Cardiac muscle cell (in vitro differentiated cells and primary cell): ENCODE measurements at regions not wholly inside any gene's neighbourhood (a gene's known extent, or its start where the extent isn't known, plus 50 kb on each side); places are given as distances from the start of the nearest gene placed in this dataset.

ENCODE experiments used
- DNase-seq, 2 donors: peaks; one replicate each; pipeline versions ENCODE4 v3.0.0 to v3.0.0-alpha.2; 2010 to 2017; ENCODE audit warnings: low read depth in 1 of 2, low spot score in 1 of 2
- H3K27ac ChIP-seq: fragments of 200-600 bp; sonication (generic); 2 replicates; pipeline ENCODE4 v1.5.1; 2016
- H3K27me3 ChIP-seq: fragments of 200-600 bp; sonication (generic); 2 replicates; pipeline ENCODE4 v1.6.0; 2016; ENCODE audit warnings: control low read depth
- H3K36me3 ChIP-seq: fragments of 200-600 bp; sonication (generic); 2 replicates; pipeline ENCODE4 v1.5.1; 2016; ENCODE audit warnings: control low read depth
- H3K4me1 ChIP-seq: fragments of 200-600 bp; sonication (generic); 2 replicates; pipeline ENCODE4 v1.8.1; 2017; ENCODE audit warnings: low read depth, mild to moderate bottlenecking, mixed run types
- H3K4me3 ChIP-seq: fragments of 200-600 bp; sonication (generic); 2 replicates; pipeline ENCODE4 v1.5.1; 2016; ENCODE audit warnings: mild to moderate bottlenecking
- H3K9me3 ChIP-seq: fragments of 200-600 bp; sonication (generic); 2 replicates; pipeline ENCODE4 v1.5.1; 2017; ENCODE audit warnings: low read depth, mild to moderate bottlenecking, control low read depth
- TF ChIP-seq, protein P1 (sequence below): IDR thresholded peaks from 2 replicates; pipeline ENCODE4 v1.5.1; 2012; ENCODE audit warnings: low read depth, mild to moderate bottlenecking, low read length

GRCh38 chr12:89256060-89256459 lies 96.2 kb downstream of the DUSP6 start:
- H3K4me1 ChIP-seq, result peaks cover 12% of the 10 kb centered on the region
- no peaks in the 10 kb centered on the region for H3K36me3 ChIP-seq
- TF ChIP-seq, protein P1, sequence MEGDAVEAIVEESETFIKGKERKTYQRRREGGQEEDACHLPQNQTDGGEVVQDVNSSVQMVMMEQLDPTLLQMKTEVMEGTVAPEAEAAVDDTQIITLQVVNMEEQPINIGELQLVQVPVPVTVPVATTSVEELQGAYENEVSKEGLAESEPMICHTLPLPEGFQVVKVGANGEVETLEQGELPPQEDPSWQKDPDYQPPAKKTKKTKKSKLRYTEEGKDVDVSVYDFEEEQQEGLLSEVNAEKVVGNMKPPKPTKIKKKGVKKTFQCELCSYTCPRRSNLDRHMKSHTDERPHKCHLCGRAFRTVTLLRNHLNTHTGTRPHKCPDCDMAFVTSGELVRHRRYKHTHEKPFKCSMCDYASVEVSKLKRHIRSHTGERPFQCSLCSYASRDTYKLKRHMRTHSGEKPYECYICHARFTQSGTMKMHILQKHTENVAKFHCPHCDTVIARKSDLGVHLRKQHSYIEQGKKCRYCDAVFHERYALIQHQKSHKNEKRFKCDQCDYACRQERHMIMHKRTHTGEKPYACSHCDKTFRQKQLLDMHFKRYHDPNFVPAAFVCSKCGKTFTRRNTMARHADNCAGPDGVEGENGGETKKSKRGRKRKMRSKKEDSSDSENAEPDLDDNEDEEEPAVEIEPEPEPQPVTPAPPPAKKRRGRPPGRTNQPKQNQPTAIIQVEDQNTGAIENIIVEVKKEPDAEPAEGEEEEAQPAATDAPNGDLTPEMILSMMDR, result no peak
- H3K27ac ChIP-seq, result no peak overlapping the region
- no peaks in the 10 kb centered on the region for H3K9me3 ChIP-seq
- no peak overlapping the region for H3K4me3 ChIP-seq
- no peak for DNase-seq
- no peaks in the 10 kb centered on the region for H3K27me3 ChIP-seq

- Histone ChIP-seq H3K36me3 (no peaks in the 10 kb centered on the region), H3K27me3 (no peaks in the 10 kb centered on the region), H3K4me1 (peaks cover 24% of the 10 kb centered on the region), H3K4me3 (no peak overlapping the region), H3K9me3 (no peaks in the 10 kb centered on the region), H3K27ac (no peak overlapping the region)
- TF ChIP-seq, protein P1, result no peak
- DNase-seq, result no peak
Observed at GRCh38 chr12:89253488-89253887, 98.8 kb downstream of the DUSP6 start.

DNA sequence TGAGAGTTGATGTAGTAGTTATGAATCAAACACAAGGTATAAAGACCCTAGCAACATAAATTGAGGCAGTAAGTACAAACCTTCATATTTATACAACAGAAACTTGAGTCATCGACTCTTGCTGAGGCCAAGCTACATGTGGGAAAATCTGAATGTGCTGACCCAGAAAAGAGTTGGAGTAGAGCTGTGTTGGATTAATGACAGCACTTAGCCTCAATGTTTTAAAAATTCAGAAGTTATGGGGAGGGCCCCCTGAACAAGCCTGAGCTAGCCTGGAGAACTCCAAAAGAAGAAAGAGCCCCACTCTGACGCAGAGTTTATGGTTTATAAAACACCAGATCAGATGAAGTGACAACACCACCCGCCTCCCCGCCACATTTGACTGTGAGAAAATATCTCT lies 100.0 kb downstream of the DUSP6 start:
- no peaks in the 10 kb centered on the region for H3K27me3 ChIP-seq
- no peak for DNase-seq
- H3K4me1 ChIP-seq, result peaks cover 24% of the 10 kb centered on the region
- H3K4me3 ChIP-seq, result no peak overlapping the region
- TF ChIP-seq, protein P1, result no peak
- H3K9me3 ChIP-seq, result no peaks in the 10 kb centered on the region
- H3K36me3 ChIP-seq, result no peaks in the 10 kb centered on the region
- H3K27ac ChIP-seq, result no peak overlapping the region

DNA sequence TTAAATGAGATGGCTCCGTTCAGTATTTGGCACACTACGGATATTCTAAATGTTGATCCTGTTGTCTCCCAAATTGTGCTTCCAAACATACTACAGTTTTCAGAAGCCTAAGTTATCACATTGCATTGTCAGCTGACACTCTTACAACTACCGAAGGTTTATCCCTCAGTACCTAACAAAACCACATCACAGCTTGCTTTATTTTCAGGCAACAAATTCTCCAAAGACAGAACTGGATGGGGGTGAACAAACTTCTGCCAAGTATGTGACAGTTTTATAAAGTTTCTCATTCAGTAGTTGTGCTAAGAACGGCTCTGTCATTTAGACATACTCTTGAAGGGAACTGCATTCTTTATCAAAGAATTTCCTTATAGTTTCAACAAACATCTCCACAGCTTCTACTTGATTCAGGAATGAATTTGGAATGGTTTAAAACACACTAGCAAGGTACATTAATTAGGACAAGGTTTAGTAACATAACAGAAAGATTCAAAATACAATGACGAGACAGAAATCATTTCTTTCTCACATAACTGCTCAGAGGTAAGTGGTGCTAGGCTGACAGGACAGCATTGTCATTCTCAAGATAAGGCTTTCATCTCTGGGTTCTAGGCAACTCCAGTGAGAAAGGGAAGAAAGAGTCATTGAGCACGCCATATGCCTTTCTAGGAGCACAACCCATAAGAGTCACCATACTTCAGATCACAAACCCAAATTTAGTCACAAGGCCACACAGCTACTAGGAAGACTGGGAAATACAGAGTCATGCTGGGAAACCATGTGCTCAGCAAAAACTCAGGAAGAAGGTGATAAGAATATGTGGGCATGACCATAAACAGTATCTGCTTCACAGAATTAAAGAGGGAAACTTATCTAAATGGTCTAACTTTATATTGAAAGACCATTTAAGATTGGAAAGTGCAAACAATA lies 100.7 kb downstream of the DUSP6 start:
- DNase-seq, result no peak
- Histone ChIP-seq H3K4me3 (no peak overlapping the region), H3K36me3 (no peaks in the 10 kb centered on the region), H3K27me3 (no peaks in the 10 kb centered on the region), H3K4me1 (peaks cover 24% of the 10 kb centered on the region), H3K27ac (peak overlapping the region; percentile 53), H3K9me3 (no peaks in the 10 kb centered on the region)
- TF ChIP-seq, protein P1, result no peak

- Histone ChIP-seq H3K4me3 (no peak overlapping the region), H3K27me3 (no peaks in the 10 kb centered on the region)
- TF ChIP-seq, protein P1, result no peak
Observed at GRCh38 chr12:89250636-89251035, 101.7 kb downstream of the DUSP6 start.

More at GRCh38 chr12:89250636-89251035, 101.7 kb downstream of the DUSP6 start:
- H3K9me3 ChIP-seq, result no peaks in the 10 kb centered on the region
- H3K4me1 ChIP-seq, result peaks cover 24% of the 10 kb centered on the region
- H3K27ac ChIP-seq, result no peak overlapping the region
- no peaks in the 10 kb centered on the region for H3K36me3 ChIP-seq
- DNase-seq, result no peak
